ENCODE measurements at regions not wholly inside any gene's neighbourhood (a gene's known extent, or its start where the extent isn't known, plus 50 kb on each side); places are given as distances from the start of the nearest gene placed in this dataset.

- no peak overlapping the region for H3K56ac ChIP-seq (ENCODE audit: insufficient read length, low read depth, low read length)
- no peak overlapping the region for H3K27ac ChIP-seq (ENCODE audit: insufficient read length, low read depth, low read length)
- H2BK5ac ChIP-seq (ENCODE audit: insufficient read length, low read length): no peak overlapping the region
- H3K9me3 ChIP-seq (ENCODE audit: control insufficient read depth, low read depth, low read length): no peaks in the 10 kb centered on the region
- H3K4me1 ChIP-seq (ENCODE audit: insufficient read depth, low read length): no peaks in the 10 kb centered on the region
- no peak overlapping the region for H3K23ac ChIP-seq (ENCODE audit: insufficient read length, low read depth, low read length)
- no peaks in the 10 kb centered on the region for H3K27me3 ChIP-seq (ENCODE audit: insufficient read depth, low read length)
- H4K91ac ChIP-seq (ENCODE audit: insufficient read length, low read depth, low read length): no peak overlapping the region
- H2BK20ac ChIP-seq (ENCODE audit: low read depth, low read length, poor library complexity, severe bottlenecking): no peak overlapping the region
- Mint-ChIP-seq H3K27me3 (ENCODE audit: low read depth) (peaks cover 5% of the 10 kb centered on the region), H3K4me1 (no peaks in the 10 kb centered on the region), H3K27ac (no peak overlapping the region), H3K36me3 (ENCODE audit: insufficient read depth in 1 of 3, low read depth in 3 of 3) (peaks cover 0 to 4% (median 0%) of the 10 kb centered on the region in 3 experiments; a peak in 2 of 7 replicates), H3K4me3 (no peak overlapping the region), H3K9me3 (peaks cover 68 to 74% of the 10 kb centered on the region in 2 experiments)
- H2BK12ac ChIP-seq (ENCODE audit: insufficient read length, low read depth, low read length): no peak overlapping the region
- H3K18ac ChIP-seq (ENCODE audit: insufficient read length, low read depth, low read length): no peak overlapping the region
- no peak overlapping the region for H3K4me2 ChIP-seq (ENCODE audit: insufficient read depth, insufficient read length, low read length)
- no peak for TF ChIP-seq CTCF (conservative IDR thresholded peaks at IDR 0.05)
- no peaks in the 10 kb centered on the region for H3K79me1 ChIP-seq (ENCODE audit: insufficient read depth, low read depth, low read length, poor library complexity, severe bottlenecking)
- H2BK15ac ChIP-seq (ENCODE audit: low read depth, low read length): no peak overlapping the region
- no peak overlapping the region for H2AFZ ChIP-seq (ENCODE audit: low read length)
- H4K5ac ChIP-seq (ENCODE audit: insufficient read length, low read depth, low read length): no peak overlapping the region
- H2AK5ac ChIP-seq (ENCODE audit: insufficient read length, low read length): no peak overlapping the region
- no peak overlapping the region for H3K4ac ChIP-seq (ENCODE audit: low read depth, low read length)
- H3T11ph ChIP-seq (ENCODE audit: low read length): no peak overlapping the region
- H3K9ac ChIP-seq (ENCODE audit: extremely low read depth, insufficient read length, low read length): no peak overlapping the region
- no peak overlapping the region for H2BK120ac ChIP-seq (ENCODE audit: low read depth, low read length, poor library complexity, severe bottlenecking)
- no CpG with 5 or more reads among the region's 5 CpGs for WGBS (ENCODE audit: extremely low coverage, insufficient read length, low lambda C conversion rate)
- H3K79me2 ChIP-seq (ENCODE audit: insufficient read depth, low read length): no peaks in the 10 kb centered on the region
- no peak overlapping the region for H4K8ac ChIP-seq (replicated peaks; ENCODE audit: insufficient read length, low read depth, low read length)
- no peak for DNase-seq
- no peaks in the 10 kb centered on the region for H4K20me1 ChIP-seq (ENCODE audit: control insufficient read depth, insufficient read depth, insufficient read length)
- H3K23me2 ChIP-seq (ENCODE audit: insufficient read length, low read depth, low read length, poor library complexity, severe bottlenecking): no peaks in the 10 kb centered on the region
- H3K14ac ChIP-seq (ENCODE audit: insufficient read depth, low read length): no peak overlapping the region
Observed at GRCh38 chrX:69369999-69370398, 134.1 kb upstream of the NALF2 start.
